CD4-positive, alpha-beta T cell (primary cell): ENCODE measurements at regions not wholly inside any gene's neighbourhood (a gene's known extent, or its start where the extent isn't known, plus 50 kb on each side); places are given as distances from the start of the nearest gene placed in this dataset.

ENCODE experiments used
- ATAC-seq: fragments of 200-7000 bp; cut with Tn5 transposase; one replicate; pipeline ENCODE4 v1.10.0; 2022; ENCODE audit warnings: mild to moderate bottlenecking; ENCODE audit not compliant: poor library complexity
- CTCF ChIA-PET: fragments of 350-600 bp; sonication (Branson Sonifier 250); formaldehyde crosslinking; loops from one replicate; lab custom pipeline; 2021; ENCODE audit warnings: antibody characterized with exemption, inconsistent platforms; lab: Charles Lee
- POLR2A ChIA-PET: fragments of 350-600 bp; sonication (Branson Sonifier 250); formaldehyde crosslinking; loops from one replicate; lab custom pipeline; 2021; ENCODE audit warnings: antibody characterized with exemption, inconsistent platforms; lab: Charles Lee
- DNase-seq, 14 experiments: peaks; one replicate each; pipeline ENCODE4 v3.0.0-alpha.2; 2013 to 2020; ENCODE audit warnings: mixed read lengths in 2 of 14
- H3K27ac ChIP-seq, 2 donors: one replicate each; pipeline versions ENCODE4 v1.5.1 to v1.7.0; 2013; ENCODE audit warnings: low read length in 2 of 2, low read depth in 1 of 2, mild to moderate bottlenecking in 1 of 2
- H3K27me3 ChIP-seq, 2 experiments: 1 replicate in 1 of 2; 2 replicates in 1 of 2; pipeline versions ENCODE4 v1.6.1 to v1.7.0; 2013; ENCODE audit warnings: low read length in 2 of 2, control low read depth in 1 of 2, mild to moderate bottlenecking in 1 of 2, moderate library complexity in 1 of 2; ENCODE audit not compliant: insufficient read depth in 2 of 2, control insufficient read depth in 1 of 2
- H3K36me3 ChIP-seq: one replicate; pipeline ENCODE4 v1.6.1; 2013; ENCODE audit warnings: low read length, control low read depth; ENCODE audit not compliant: insufficient read depth
- H3K4me1 ChIP-seq: one replicate; pipeline ENCODE4 v1.6.1; 2013; ENCODE audit warnings: low read length, control low read depth; ENCODE audit not compliant: insufficient read depth
- H3K4me3 ChIP-seq: one replicate; pipeline ENCODE4 v1.5.1; 2013; ENCODE audit warnings: mild to moderate bottlenecking, low read length, moderate library complexity
- H3K9me3 ChIP-seq, 2 experiments: 1 replicate in 1 of 2; 2 replicates in 1 of 2; pipeline versions ENCODE4 v1.6.1 to v1.7.0; 2013; ENCODE audit warnings: low read length in 2 of 2, mild to moderate bottlenecking in 2 of 2, control low read depth in 1 of 2, moderate library complexity in 1 of 2; ENCODE audit not compliant: control insufficient read depth in 1 of 2, insufficient read depth in 1 of 2
- H3K27ac Mint-ChIP-seq: one replicate; pipeline ENCODE4 v1.8.0; 2020; ENCODE audit warnings: mixed read lengths
- H3K27me3 Mint-ChIP-seq: one replicate; pipeline ENCODE4 v1.8.0; 2021; ENCODE audit warnings: mixed read lengths
- H3K36me3 Mint-ChIP-seq: one replicate; pipeline ENCODE4 v1.8.0; 2021; ENCODE audit warnings: low read depth, mixed read lengths
- H3K4me1 Mint-ChIP-seq: one replicate; pipeline ENCODE4 v1.8.0; 2021; ENCODE audit warnings: low read depth, mixed read lengths
- H3K4me3 Mint-ChIP-seq: one replicate; pipeline ENCODE4 v1.8.0; 2020; ENCODE audit warnings: mild to moderate bottlenecking, mixed read lengths
- H3K9me3 Mint-ChIP-seq: one replicate; pipeline ENCODE4 v1.8.0; 2020; ENCODE audit warnings: mixed read lengths
- CTCF ChIP-seq: fragments of 200-600 bp; IDR thresholded peaks from one replicate; pipeline ENCODE4 v1.8.0; 2022; ENCODE audit warnings: antibody characterized with exemption, mild to moderate bottlenecking
- intact Hi-C, 2 experiments: fragments of 100-400 bp; cut with DNase I in 1 of 2; cut with micrococcal nuclease in 1 of 2; formaldehyde crosslinking; loops; one replicate each; pipeline versions ENCODE4 v1.15.1 to v1.9.0; 2023 to 2025; cut with DNase I, micrococcal nuclease

- Mint-ChIP-seq H3K27me3 (peaks cover 3% of the 10 kb centered on the region), H3K9me3 (peaks cover 4% of the 10 kb centered on the region), H3K4me3 (no peak overlapping the region), H3K4me1 (no peaks in the 10 kb centered on the region), H3K36me3 (no peaks in the 10 kb centered on the region), H3K27ac (no peak overlapping the region)
- no peak overlapping the region for H3K4me3 ChIP-seq
- intact Hi-C loops = no loop called here
- peaks cover 0 to 16% of the 10 kb centered on the region in 2 experiments for H3K9me3 ChIP-seq
- H3K27me3 ChIP-seq = peaks cover 6% of the 10 kb centered on the region in 2 experiments
- ChIA-PET CTCF (no interaction called here), POLR2A (no interaction called here)
- DNase-seq = no peak
- no peak for TF ChIP-seq CTCF
- H3K36me3 ChIP-seq = no peaks in the 10 kb centered on the region
- H3K4me1 ChIP-seq = no peaks in the 10 kb centered on the region
- H3K27ac ChIP-seq = no peak overlapping the region
- no peak for ATAC-seq
Measured at GRCh38 chr6:159404296-159404695, 235.1 kb downstream of the FNDC1 start.

GRCh38 chr6:159400826-159401225 lies 231.6 kb downstream of the FNDC1 start:
- Histone ChIP-seq H3K27ac (no peak overlapping the region), H3K27me3 (peaks cover 6 to 7% of the 10 kb centered on the region in 2 experiments), H3K36me3 (no peaks in the 10 kb centered on the region), H3K4me3 (no peak overlapping the region), H3K9me3 (peaks cover 0 to 9% of the 10 kb centered on the region in 2 experiments), H3K4me1 (no peaks in the 10 kb centered on the region)
- Mint-ChIP-seq H3K27ac (no peak overlapping the region), H3K4me3 (no peak overlapping the region), H3K4me1 (no peaks in the 10 kb centered on the region), H3K27me3 (peaks cover 11% of the 10 kb centered on the region), H3K36me3 (no peaks in the 10 kb centered on the region), H3K9me3 (no peaks in the 10 kb centered on the region)
- no peak for TF ChIP-seq CTCF
- ChIA-PET CTCF (no interaction called here), POLR2A (no interaction called here)
- ATAC-seq (no peak), DNase-seq (no peak)
- intact Hi-C loops = no loop called here

GRCh38 chr6:159399751-159400221 lies 230.6 kb downstream of the FNDC1 start:
- Mint-ChIP-seq H3K4me3 (no peak overlapping the region), H3K4me1 (no peaks in the 10 kb centered on the region), H3K27me3 (peaks cover 19% of the 10 kb centered on the region), H3K27ac (no peak overlapping the region), H3K9me3 (no peaks in the 10 kb centered on the region), H3K36me3 (no peaks in the 10 kb centered on the region)
- H3K27me3 ChIP-seq = peaks cover 6 to 9% of the 10 kb centered on the region in 2 experiments
- no peaks in the 10 kb centered on the region for H3K36me3 ChIP-seq
- intact Hi-C loops = no loop called here
- no peak overlapping the region for H3K27ac ChIP-seq
- H3K9me3 ChIP-seq = peaks cover 0 to 9% of the 10 kb centered on the region in 2 experiments
- DNase-seq (no peak), ATAC-seq (no peak)
- no peaks in the 10 kb centered on the region for H3K4me1 ChIP-seq
- ChIA-PET POLR2A (no interaction called here), CTCF (no interaction called here)
- no peak overlapping the region for H3K4me3 ChIP-seq
- TF ChIP-seq CTCF = no peak
